ENCODE measurements at regions not wholly inside any gene's neighbourhood (a gene's known extent, or its start where the extent isn't known, plus 50 kb on each side); places are given as distances from the start of the nearest gene placed in this dataset.
A peak's percentile ranks its signal among the peaks of the same experiment; 100 is the strongest.
"Not testable (repeated sequence)": the region's sequence is repeated elsewhere in the genome, so short reads cannot be mapped to it uniquely, and the experiment has no call there.

DNA sequence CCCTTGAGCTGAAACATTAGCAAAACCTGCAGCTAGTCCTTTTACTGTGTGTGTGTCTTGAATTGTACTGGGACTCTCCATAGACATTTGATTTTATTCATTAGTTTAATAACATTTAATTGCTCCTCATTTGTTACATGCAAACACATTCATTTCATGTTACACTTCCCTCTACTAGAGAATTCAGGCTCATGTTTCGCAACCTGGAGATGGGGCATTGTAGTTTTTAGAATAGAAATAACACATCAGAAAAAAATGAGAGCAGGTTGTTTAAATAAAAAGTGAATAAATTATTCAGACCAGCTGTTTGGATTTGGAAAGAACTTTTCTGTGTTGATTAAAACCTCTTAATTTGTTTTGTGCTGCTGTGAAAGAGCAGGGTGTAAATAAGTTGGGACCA lies 243.9 kb downstream of the ETV1 start:
- peak; percentile 3 for DNase-seq

DNA sequence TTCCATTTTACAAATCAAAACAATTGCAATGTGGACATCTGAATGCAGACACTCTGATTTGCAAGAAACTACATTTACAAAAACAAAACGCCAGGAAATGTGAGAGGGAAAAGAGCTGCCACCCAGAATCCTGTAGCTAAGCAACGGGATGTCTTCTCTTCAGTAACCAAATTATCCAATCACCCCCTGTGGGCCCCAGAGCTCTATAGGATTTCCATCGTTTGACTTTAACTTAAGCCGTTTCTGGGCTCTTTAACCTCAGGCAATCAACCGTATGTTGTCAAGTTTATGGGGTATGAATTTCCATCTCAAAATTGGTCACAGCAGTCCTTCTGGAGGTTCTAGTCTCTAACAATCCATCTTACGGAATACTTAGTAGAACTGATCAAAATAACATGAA lies 240.5 kb downstream of the ETV1 start:
- DNase-seq = peak; percentile 7

DNA sequence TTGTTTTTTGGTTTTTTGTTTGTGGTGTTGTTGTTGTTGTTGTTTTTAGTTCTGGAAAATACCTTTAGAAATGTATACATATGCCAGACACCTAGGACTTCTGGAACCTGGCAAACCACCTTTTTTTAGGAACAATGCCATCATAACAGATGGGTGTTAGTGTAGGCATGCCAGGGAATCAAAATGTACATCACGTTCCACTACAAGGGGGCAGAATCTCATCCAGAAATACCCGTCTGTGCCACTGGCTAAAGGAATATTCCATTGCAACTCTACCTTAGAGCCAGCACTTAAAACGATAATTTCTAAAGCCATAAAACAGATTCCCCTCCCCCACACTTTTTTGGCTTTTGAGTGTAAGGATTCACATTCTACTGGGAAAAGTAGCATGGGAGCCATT lies 239.8 kb downstream of the ETV1 start:
- no peak for DNase-seq

DNA sequence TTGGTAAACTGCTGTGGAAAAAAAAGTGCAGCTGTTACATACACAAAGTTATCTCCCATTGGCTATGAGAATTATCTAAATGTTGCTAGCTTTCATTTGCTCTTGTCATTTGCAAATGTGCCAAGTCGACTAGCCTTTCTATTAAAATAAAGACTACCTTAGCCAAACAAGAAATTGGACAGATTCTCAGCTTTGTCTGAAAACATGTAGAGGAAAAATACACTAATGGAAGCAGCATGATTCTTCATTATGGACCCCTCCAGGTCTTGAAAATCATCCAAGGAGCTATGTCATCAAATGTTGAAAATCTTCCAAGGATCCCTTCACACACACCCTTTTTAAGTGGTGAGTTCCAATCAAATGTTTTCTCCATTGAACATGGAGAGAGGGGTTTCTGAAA lies 237.7 kb downstream of the ETV1 start:
- peak; percentile 4 for DNase-seq

DNA sequence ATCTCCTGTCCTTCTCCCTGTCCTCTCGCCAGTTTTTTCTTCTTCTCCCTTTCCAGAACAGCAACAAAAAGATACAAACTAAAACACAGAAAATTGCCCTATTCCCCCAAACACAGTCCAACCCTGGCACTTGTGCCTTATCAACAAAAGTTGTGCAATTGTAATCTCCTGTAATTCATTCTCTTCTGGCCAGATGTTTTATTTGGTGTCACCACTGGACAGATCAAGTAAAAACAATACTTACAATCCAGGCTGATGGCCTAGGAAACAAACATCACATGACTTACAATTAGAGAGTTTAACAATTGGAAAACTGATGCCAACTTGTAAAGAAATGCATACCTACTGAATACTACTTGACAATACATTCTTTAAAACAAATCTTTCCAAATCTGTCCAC lies 231.6 kb downstream of the ETV1 start:
- no peak for DNase-seq

DNA sequence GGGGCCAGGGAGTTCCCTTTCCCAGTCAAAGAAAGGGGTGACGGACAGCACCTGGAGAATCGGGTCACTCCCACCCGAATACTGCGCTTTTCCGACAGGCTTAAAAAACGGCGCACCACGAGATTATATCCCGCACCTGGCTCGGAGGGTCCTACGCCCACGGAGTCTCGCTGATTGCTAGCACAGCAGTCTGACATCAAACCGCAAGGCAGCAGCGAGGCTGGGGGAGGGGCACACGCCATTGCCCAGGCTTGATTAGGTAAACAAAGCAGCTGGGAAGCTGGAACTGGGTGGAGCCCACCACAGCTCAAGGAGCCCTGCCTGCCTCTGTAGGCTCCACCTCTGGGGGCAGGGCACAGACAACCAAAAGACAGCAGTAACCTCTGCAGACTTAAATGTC lies 223.6 kb downstream of the ETV1 start:
- not testable (repeated sequence) for DNase-seq

DNA sequence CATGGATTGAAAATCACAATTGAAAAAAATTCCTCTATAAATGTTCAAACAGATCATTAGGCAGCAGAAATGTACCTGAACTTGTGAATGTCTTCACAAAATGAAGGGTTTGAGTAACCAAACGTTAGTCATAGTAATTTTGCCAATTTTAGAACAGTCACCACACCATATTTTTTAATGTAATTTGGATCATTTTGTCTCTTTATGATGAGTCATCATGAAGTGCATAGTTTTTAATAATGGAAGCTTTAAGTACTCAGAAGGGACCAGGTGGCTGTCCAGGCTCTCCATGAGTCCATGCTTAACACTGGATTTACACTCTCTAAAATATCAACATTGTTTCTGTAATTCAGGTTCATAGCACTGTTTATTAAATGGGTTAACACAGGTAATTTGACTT lies 219.2 kb downstream of the ETV1 start:
- DNase-seq = no peak

DNA sequence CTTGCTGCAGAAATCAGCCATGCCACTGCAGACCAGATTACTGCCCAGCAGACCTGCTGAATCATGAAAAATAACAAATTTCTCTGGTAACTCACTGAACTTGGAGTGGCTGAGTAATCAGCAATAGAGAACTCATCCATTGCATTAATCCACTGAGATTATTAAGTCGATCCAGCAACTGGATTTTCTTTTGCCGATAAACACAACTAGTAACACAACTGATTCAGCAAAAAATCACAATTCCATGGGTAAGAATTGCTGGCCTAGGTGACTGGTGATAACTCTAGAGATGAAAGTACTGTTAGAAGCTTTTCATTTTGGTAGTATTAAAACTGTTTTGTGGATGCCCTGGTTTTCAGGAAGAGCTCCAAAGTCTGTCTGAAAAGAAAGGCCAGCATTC lies 214.5 kb downstream of the ETV1 start:
- DNase-seq = no peak

DNA sequence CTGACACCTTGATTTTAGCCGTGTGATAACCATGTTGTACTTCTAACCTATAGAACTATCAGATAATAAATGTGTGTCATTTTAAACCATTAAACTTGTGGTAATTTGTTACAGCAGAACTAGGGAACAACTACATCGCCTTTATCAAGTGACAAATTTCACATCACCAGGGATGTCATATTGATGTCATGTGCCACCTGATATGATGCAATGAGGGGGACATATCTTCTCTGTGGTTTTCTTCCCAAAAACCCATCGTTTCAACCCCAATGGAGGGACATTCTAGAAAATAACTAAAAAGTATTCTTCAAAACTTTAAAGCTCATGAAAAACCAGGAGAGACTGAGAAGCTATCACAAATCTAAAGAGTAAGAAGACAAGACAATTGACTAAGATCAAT lies 212.2 kb downstream of the ETV1 start:
- no peak for DNase-seq

DNA sequence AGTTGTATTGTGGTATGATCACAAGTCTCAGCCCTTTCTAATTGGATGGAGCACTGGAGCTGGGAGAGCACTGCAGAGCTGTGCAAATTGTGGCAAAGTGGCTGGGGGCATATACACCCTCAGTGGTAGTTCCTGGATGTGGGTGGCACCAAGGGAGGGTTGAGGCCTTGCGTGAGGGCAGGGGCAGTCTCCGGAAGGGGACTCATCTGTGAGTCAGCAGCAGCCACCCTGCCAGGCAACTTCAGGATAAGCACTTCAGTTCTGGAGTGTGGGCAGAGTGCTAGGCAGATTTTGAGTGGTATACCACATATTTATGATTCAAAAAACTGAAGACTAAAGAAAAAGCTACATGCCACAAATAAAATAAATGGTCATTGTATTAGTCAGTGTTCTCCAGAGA lies 210.5 kb downstream of the ETV1 start:
- no peak for DNase-seq

DNA sequence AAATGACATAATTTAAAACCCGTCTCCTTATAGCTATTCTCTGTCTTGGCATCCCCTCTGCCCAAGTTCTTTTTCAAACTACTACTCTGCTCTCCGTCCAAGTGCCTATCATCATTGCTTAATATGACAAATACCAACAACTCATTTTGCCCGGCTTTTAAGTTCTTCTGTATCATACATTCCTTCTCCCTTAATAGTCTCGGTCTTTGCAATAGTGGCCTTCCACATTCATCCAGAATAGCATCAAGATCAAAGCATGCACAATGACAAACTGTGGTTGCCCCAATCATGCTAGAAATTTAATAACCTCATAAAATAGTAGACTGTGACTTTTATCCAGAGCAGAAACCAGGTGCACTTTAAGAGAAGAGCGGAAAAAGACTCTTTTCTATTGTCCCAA lies 198.9 kb downstream of the ETV1 start:
- DNase-seq = no peak

DNA sequence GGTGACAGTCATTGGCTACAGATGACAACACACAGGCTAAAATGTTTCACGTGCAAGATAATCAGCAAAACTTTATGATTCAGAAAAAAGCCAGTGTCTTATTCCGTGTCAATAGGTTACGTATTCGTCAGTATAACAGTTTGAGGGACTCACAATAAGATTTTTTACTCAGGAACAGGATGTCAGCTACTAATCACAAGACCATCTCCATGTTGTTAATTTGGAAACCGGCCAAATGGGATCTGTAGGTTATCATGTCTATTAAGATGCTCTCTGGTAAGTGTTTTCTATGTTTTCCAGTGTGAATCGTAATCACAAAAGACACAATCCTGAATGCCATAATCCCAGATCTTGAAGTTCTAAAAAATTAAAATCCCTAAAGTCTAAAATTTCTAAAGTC lies 197.3 kb downstream of the ETV1 start:
- no peak for DNase-seq

DNA sequence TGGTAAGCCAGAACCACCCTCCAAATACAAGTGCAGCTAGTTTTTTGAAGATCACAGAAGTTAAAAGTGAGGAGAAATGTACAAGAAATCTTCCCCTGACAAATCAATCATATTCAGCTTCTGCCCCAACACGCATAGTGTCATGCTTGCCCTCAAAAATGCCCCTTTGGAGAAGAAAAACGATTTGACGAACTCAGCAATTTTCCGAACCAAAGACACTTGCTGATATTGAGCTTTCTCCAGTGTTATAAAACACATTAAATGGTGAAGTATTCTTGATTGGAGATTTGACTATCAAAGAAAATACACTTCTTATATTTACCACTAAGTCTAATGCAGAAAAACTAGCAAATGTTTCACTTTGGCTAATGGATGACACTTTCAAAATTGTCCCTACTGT lies 195.5 kb downstream of the ETV1 start:
- DNase-seq = no peak

DNA sequence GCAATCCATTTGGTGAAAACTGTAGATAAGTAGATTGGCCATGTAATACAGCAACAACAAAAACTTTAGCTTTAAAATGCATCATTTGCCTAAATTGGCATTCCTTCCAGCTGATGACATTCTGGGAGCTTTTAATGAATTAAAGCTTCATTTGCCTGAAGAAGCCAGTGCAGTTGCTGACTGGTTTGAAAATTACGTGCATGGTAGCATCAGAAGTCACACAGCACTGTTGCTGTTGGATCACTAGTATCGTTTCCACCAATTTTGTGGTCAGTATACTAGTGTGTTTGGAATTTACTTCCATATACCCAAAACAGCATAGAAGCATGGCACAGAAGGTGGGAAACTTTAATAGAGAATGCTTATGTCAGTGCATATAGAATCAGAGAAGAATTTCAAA lies 194.9 kb downstream of the ETV1 start:
- DNase-seq = no peak

DNA sequence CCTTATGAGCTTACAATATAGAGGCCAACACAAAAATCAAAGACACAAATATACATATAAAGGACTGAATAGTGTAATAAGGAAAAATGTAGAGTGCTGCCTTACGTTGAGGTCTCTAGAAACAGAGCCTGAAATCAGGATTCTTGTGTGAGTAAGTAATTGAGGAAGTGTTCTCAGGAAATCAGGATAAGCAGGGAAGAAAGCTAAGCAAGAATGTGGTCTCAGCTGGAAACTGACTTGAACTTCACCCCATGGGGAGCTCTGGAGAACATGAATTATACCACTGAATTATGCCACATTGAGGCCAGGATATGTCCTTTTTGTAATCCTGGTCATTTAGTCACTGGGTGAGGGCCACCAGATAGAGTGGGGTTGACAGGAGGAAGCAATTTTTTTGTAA lies 191.9 kb downstream of the ETV1 start:
- DNase-seq = no peak

DNA sequence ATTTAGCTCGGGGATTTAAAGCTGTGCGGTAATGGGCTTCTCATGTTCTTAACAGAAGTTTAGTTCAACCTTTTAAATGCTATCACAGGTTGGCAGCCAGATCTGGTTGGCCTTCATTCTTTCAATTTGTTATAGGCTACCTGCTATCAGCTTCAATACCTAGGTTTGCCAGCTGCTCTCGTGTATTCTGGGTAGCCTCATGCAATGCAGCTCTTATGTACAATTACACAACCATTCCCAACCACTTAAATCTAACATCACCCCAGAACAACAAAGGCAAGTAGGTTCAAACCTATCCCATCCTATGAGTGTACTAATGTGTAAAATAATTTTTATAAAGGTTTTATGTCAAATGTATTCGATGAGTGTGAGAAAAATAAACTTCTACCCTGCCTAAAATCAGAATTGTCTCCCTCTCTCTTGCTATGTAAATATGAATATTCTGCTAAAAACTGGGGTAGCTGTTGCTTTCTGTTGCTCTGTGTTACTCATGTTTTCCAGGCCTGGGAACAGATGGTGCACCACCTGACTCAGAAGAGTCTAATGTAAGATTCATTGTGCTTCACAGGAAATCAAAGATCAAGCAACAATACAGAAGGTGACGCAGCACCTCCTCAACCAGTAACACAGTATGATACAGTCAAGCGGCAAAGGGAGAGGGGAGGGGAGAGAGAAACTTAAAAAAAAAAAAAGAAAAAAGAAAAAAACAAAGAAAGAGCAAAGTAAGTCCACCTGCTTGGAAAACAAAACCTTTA lies 188.6 kb downstream of the ETV1 start:
- no peak for DNase-seq

DNA sequence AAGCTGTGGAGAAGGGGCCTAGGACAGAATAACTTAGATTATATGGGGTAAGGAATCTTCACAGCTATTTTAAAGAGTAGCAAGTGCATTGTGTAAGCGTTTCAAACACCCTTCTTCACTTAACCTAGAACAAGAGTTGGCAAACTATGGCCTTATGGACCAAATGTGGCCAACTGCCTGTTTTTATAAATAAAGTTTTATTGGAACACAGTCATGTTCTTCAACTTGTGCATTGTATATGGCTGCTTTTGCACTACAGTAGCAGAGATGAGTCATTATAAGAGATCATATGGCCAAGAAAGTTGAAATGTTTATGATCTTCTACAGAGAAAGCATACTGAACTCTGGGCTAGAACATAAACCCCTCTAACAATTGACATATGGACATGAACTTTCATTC lies 187.8 kb downstream of the ETV1 start:
- no peak for DNase-seq

DNA sequence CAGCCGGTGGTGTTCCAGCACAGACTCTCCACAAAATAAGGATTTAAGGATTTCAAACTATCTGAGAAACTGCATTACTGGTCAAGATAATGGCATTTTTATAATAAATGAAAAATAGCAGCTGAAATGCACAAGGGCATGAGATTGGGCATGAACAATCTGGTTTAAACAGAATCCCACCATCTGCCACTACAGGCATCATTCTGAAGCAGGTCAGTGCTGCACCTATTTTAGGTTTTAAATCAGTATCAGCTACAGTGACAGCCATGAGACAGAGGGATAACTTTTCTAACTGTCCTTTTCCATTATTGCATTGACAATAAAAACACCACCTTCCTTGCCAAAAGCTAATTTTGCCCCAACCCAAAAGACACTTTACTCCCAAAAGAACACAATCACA lies 186.8 kb downstream of the ETV1 start:
- DNase-seq = no peak

DNA sequence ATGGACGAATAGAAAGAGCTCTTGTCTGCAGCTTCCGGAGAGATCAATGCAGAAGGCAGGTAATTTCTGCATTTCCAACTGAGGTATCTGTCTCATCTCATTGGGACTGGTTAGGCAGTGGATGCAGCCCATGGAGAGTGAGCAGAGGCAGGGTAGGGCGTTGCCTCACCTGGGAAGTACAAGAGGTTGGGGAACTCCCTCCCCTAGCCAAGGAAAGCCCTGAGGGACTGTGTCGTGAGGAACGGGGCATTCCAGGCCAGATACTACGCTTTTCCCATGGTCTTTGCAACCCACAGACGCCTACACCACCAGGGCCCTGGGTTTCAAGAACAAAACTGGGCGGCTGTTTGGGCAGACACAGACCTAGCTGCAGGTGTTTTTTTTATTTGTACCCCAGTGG lies 186.3 kb downstream of the ETV1 start:
- DNase-seq = no peak

DNA sequence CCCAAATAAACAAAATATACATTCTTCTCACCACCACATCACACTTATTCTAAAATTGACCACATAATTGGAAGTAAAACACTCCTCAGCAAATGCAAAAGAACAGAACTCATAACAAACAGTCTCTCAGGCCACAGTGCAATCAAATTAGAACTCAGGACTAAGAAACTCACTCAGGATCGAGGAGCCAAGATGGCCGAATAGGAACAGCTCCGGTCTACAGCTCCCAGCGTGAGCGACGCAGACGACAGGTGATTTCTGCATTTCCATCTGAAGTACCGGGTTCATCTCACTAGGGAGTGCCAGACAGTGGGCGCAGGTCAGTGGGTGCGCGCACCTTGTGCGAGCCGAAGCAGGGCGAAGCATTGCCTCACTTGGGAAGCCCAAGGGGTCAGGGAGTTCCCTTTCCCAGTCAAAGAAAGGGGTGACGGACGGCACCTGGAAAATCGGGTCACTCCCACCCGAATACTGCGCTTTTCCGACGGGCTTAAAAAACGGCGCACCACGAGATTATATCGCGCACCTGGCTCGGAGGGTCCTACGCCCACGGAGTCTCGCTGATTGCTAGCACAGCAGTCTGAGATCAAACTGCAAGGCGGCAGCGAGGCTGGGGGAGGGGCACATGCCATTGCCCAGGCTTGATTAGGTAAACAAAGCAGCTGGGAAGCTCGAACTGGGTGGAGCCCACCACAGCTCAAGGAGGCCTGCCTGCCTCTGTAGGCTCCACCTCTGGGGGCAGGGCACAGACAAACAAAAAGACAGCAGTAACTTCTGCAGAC lies 183.2 kb downstream of the ETV1 start:
- DNase-seq = not testable (repeated sequence)

DNA sequence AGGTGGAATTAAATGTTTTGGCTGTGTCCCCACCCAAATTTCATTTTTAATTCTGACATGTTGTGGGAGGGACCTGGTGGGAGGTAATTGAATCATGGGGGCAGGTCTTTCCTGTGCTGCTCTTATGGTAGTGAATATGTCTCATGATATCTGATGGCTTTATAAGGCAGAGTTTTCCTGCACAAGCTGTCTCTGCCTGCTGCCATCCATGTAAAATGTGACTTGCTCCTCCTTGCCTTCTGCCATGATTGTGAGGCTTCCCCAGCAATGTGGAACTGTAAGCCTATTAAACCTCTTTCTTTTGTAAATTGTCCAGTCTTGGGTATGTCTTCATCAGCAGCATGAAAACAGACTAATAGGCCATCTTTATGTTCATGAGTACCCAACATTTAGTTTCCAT lies 172.2 kb downstream of the ETV1 start:
- DNase-seq = not testable (repeated sequence)

DNA sequence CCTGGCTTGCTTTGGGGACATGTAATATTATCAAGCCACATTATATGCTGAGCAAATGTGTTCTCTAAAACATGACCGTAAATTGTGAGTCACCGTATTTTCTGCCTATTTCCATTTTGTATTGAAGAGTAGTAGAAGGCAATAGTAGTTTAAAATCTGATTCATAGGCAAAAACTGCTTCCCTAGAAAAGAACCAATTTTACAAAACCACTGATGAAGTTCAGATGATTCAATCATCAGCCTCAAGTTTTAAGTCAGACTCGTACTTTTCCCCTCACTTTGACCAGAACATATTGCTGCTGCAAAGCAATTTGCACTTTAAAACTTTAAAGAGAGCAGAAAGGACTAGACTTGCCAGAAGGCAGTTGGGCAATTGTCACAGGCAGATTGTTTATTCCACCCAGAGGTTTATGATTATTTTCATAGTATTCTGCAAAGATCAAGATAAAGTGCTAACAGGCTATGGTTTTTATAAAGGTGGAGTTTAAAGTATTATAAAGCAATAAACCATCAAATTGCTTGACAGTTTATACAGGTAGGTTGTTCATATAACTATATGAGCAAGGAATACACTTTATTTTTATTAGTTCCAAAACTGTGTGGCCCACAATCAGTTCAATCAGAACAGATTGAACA lies 168.2 kb downstream of the ETV1 start:
- no peak for DNase-seq

DNA sequence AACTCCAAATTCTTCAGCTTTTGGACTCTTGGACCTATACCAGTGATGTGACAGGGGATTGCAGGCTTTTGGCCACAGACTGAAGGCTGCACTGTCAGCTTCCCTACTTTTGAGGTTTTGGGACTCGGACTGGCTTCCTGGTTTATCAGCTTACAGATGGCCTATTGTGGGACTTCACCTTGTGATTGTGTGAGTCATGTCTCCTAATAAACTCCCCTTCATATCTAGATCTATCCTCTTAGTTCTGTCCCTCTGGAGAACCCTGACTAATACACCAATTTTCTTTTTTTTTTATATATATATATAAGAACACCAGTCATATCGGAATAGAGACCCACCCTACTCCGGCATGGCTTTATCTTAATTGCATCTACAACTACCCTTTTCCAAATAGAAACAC lies 166.8 kb downstream of the ETV1 start:
- DNase-seq = no peak

DNA sequence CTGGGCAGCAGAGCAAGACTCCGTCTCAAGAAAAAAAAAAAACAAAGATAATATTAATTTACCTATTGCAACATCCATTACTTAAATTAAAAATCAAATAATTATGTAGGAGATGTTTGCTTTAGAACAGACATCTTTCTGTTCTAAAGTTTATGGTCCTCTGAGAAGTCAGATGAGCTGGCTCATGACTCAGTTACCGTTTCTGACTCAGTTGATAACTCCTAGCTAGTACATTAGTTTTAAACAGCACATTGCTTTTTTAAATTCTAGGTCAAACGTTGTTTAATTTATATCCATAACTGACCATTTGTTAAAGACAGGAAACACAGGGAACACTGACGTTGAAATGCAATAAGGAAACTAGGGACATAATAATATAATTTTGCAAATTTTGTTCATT lies 162.7 kb downstream of the ETV1 start:
- no peak for DNase-seq
